SK-N-SH (cell line): ENCODE measurements at regions not wholly inside any gene's neighbourhood (a gene's known extent, or its start where the extent isn't known, plus 50 kb on each side); places are given as distances from the start of the nearest gene placed in this dataset.

ENCODE experiments used
- CTCF ChIA-PET: fragments of 300-600, 350-600 bp; formaldehyde crosslinking; extraction: SDS; loops from one replicate; lab custom pipeline; 2021; lab: Yijun Ruan, JAX
- POLR2A ChIA-PET: fragments of 350-600 bp; sonication (Branson Sonifier 250); formaldehyde crosslinking; extraction: SDS; loops from one replicate; lab custom pipeline; 2020; ENCODE audit warnings: antibody characterized with exemption, inconsistent platforms; lab: Yijun Ruan, JAX
- DNase-seq: peaks from one replicate; pipeline ENCODE4 v3.0.0; 2012
- H2AFZ ChIP-seq: fragments of 200-600 bp; sonication (generic); 2 replicates; pipeline ENCODE4 v1.8.1; 2016; ENCODE audit warnings: antibody characterized with exemption, mild to moderate bottlenecking, low read depth
- H3F3A ChIP-seq: fragments of 200-600 bp; sonication (generic); replicated peaks from 2 replicates; pipeline ENCODE3; 2016; ENCODE audit warnings: antibody characterized with exemption, mild to moderate bottlenecking; ENCODE audit not compliant: insufficient read depth
- H3K27ac ChIP-seq, 2 experiments: fragments of 200-500 bp in 1 of 2; fragments of 200-600 bp in 1 of 2; sonication (Bioruptor generic) in 1 of 2; sonication (generic), shearing (Covaris generic) in 1 of 2; 2 replicates each; pipeline versions ENCODE4 v1.5.1 to v1.6.1; 2014 to 2016; ENCODE audit warnings: low read depth in 2 of 2, inconsistent platforms in 1 of 2, low read length in 1 of 2, mild to moderate bottlenecking in 1 of 2, mixed read lengths in 1 of 2
- H3K27me3 ChIP-seq: fragments of 200-600 bp; sonication (generic), shearing (Covaris generic); 2 replicates; pipeline ENCODE4 v1.6.1; 2016; ENCODE audit warnings: mixed run types; ENCODE audit not compliant: insufficient read depth
- H3K36me3 ChIP-seq, 2 experiments: fragments of 200-500 bp in 1 of 2; fragments of 200-600 bp in 1 of 2; sonication (Bioruptor generic) in 1 of 2; sonication (generic) in 1 of 2; replicated peaks in 1 of 2; 2 replicates each; pipeline versions ENCODE3 to v1.5.1; 2014 to 2016; ENCODE audit warnings: low read length in 1 of 2, mild to moderate bottlenecking in 1 of 2; ENCODE audit not compliant: insufficient read depth in 2 of 2, control insufficient read depth in 1 of 2
- H3K4me1 ChIP-seq, 2 experiments: fragments of 200-500 bp in 1 of 2; fragments of 200-600 bp in 1 of 2; sonication (Bioruptor generic) in 1 of 2; sonication (generic), shearing (Covaris generic) in 1 of 2; 2 replicates each; pipeline versions ENCODE4 v1.5.1 to v1.6.1; 2014 to 2016; ENCODE audit warnings: low read depth in 1 of 2, low read length in 1 of 2, mixed run types in 1 of 2; ENCODE audit not compliant: insufficient read depth in 2 of 2, control insufficient read depth in 1 of 2
- H3K4me2 ChIP-seq: fragments of 200-600 bp; sonication (generic), shearing (Covaris generic); 2 replicates; pipeline ENCODE4 v1.6.1; 2017; ENCODE audit warnings: mixed run types
- H3K4me3 ChIP-seq, 2 experiments: fragments of 200-500 bp in 1 of 2; fragments of 200-600 bp in 1 of 2; sonication (Bioruptor generic) in 1 of 2; sonication (generic), shearing (Covaris generic) in 1 of 2; 2 replicates each; pipeline versions ENCODE4 v1.5.1 to v1.8.1; 2014 to 2016; ENCODE audit warnings: low read depth in 2 of 2, inconsistent platforms in 1 of 2, low read length in 1 of 2, mild to moderate bottlenecking in 1 of 2, mixed read lengths in 1 of 2, moderate library complexity in 1 of 2
- H3K79me2 ChIP-seq: fragments of 200-600 bp; sonication (generic); 2 replicates; pipeline ENCODE4 v1.8.1; 2017; ENCODE audit warnings: mild to moderate bottlenecking; ENCODE audit not compliant: insufficient read depth
- H3K9ac ChIP-seq: fragments of 200-600 bp; sonication (generic); 2 replicates; pipeline ENCODE4 v1.6.1; 2017; ENCODE audit warnings: mixed run types
- H3K9me2 ChIP-seq: fragments of 200-600 bp; sonication (generic); 2 replicates; pipeline ENCODE4 v1.6.1; 2017; ENCODE audit warnings: mixed run types
- H3K9me3 ChIP-seq: fragments of 200-600 bp; sonication (generic); 2 replicates; pipeline ENCODE4 v1.6.1; 2017; ENCODE audit warnings: mixed run types, mild to moderate bottlenecking, moderate library complexity
- H4K20me1 ChIP-seq: fragments of 200-600 bp; sonication (generic); 2 replicates; pipeline ENCODE4 v1.6.1; 2017; ENCODE audit warnings: mild to moderate bottlenecking, mixed run types; ENCODE audit not compliant: insufficient read depth
- CHD2 ChIP-seq: fragments of 150-350 bp; IDR thresholded peaks from 2 replicates; pipeline ENCODE4 v1.6.1; 2018; ENCODE audit warnings: low read length; ENCODE audit not compliant: partially characterized antibody
- EZH2phosphoT487 ChIP-seq: fragments of 200-600 bp; sonication (generic); IDR thresholded peaks from 2 replicates; pipeline ENCODE4 v1.6.1; 2017; ENCODE audit warnings: low read depth, mixed run types, mild to moderate bottlenecking, antibody characterized with exemption, moderate library complexity, borderline replicate concordance
- FOSL2 ChIP-seq: IDR thresholded peaks from 2 replicates; pipeline ENCODE4 v1.4.0; 2012; ENCODE audit warnings: low read depth, mild to moderate bottlenecking, moderate library complexity, borderline replicate concordance
- GATA2 ChIP-seq: sonication (generic); formaldehyde crosslinking; IDR thresholded peaks from 2 replicates; pipeline ENCODE4 v1.5.0; 2020; ENCODE audit warnings: mild to moderate bottlenecking, missing genetic modification reagents
- MEF2A ChIP-seq: IDR thresholded peaks from 2 replicates; pipeline ENCODE4 v1.4.0; 2012; ENCODE audit warnings: low read depth, borderline replicate concordance
- POLR2AphosphoS5 ChIP-seq: IDR thresholded peaks from 2 replicates; pipeline ENCODE4 v1.6.1; 2012; ENCODE audit warnings: low read depth, low read length
- WGBS: methylation state at CpG from one replicate; pipeline ENCODE4 v1.1.6; 2017; ENCODE audit warnings: low lambda C conversion rate; 5-methylcytosine and 5-hydroxymethylcytosine counted together
- TF ChIP-seq, protein P1 (sequence below): fragments of 150-350 bp; IDR thresholded peaks from 2 replicates; pipeline ENCODE4 v1.6.1; 2017; ENCODE audit warnings: antibody characterized with exemption, low read length, low read depth, borderline replicate concordance
- TF ChIP-seq, protein P2 (sequence below): fragments of 200-600 bp; sonication (generic); IDR thresholded peaks from 2 replicates; pipeline ENCODE4 v1.6.1; 2017; ENCODE audit warnings: antibody characterized with exemption, mild to moderate bottlenecking, moderate library complexity

DNA sequence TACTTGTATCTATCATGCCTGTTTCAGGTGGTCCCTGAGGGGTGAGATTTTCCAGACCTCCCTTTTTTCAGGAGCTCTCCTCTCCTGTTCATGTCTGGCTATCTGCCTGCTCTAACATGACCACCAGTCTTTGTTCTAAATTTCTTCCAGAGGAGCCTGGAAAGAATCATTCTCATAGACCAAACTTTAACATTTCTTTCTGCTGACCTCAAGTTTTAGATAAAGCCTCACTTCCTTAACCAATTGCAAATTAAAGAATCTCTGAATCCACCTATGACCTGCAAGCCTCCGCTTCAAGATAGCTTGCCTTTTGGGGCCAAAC lies 97.6 kb downstream of the TEX51 start:
- Histone ChIP-seq H3F3A (no peaks in the 10 kb centered on the region), H3K9ac (no peak overlapping the region), H3K4me1 (peaks cover 0 to 3% of the 10 kb centered on the region in 2 experiments; a peak in 1 of 4 replicates)
- TF ChIP-seq CHD2 (no peak), MEF2A (no peak), FOSL2 (no peak), POLR2AphosphoS5 (no peak), EZH2phosphoT487 (no peak), GATA2 (no peak)
- TF ChIP-seq, protein P1, sequence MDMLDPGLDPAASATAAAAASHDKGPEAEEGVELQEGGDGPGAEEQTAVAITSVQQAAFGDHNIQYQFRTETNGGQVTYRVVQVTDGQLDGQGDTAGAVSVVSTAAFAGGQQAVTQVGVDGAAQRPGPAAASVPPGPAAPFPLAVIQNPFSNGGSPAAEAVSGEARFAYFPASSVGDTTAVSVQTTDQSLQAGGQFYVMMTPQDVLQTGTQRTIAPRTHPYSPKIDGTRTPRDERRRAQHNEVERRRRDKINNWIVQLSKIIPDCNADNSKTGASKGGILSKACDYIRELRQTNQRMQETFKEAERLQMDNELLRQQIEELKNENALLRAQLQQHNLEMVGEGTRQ: no peak
- TF ChIP-seq, protein P2, sequence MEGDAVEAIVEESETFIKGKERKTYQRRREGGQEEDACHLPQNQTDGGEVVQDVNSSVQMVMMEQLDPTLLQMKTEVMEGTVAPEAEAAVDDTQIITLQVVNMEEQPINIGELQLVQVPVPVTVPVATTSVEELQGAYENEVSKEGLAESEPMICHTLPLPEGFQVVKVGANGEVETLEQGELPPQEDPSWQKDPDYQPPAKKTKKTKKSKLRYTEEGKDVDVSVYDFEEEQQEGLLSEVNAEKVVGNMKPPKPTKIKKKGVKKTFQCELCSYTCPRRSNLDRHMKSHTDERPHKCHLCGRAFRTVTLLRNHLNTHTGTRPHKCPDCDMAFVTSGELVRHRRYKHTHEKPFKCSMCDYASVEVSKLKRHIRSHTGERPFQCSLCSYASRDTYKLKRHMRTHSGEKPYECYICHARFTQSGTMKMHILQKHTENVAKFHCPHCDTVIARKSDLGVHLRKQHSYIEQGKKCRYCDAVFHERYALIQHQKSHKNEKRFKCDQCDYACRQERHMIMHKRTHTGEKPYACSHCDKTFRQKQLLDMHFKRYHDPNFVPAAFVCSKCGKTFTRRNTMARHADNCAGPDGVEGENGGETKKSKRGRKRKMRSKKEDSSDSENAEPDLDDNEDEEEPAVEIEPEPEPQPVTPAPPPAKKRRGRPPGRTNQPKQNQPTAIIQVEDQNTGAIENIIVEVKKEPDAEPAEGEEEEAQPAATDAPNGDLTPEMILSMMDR: no peak
- TF ChIP-seq, all 33 proteins: peak for 0
- no peaks in the 10 kb centered on the region for H3K79me2 ChIP-seq
- no peak overlapping the region for H2AFZ ChIP-seq
- ChIA-PET POLR2A (no interaction called here), CTCF (interaction anchor here (0.7 to 1.8 kb wide), 3 partner anchors 24 to 54 kb away, joined by 3 to 5 read pairs (median 4); no protein-coding TSS in a partner anchor)
- no peaks in the 10 kb centered on the region for H3K9me2 ChIP-seq
- no peaks in the 10 kb centered on the region for H3K9me3 ChIP-seq
- H3K27ac ChIP-seq: no peak overlapping the region
- DNase-seq: no peak
- no peaks in the 10 kb centered on the region for H3K36me3 ChIP-seq
- no peak overlapping the region for H3K4me3 ChIP-seq
- 61% methylated on average over 1 of the region's 1 CpG for WGBS
- H3K4me2 ChIP-seq: no peak overlapping the region
- no peaks in the 10 kb centered on the region for H3K27me3 ChIP-seq
- H4K20me1 ChIP-seq: no peaks in the 10 kb centered on the region
